Activated T-helper 2 cell treated with anti-CD3 and anti-CD28 coated beads, Interferon-gamma antibody, Interleukin-2, Interleukin-4, amounts not matched to agents 10 μg/mL and 5 μg/mL and 100 μg/mL, durations not matched to agents 14 hours and 24 hours and 36 hours (primary cell): ENCODE measurements at regions not wholly inside any gene's neighbourhood (a gene's known extent, or its start where the extent isn't known, plus 50 kb on each side); places are given as distances from the start of the nearest gene placed in this dataset.

Experiments used
- DNase-seq: peaks from one replicate; pipeline ENCODE4 v3.0.0; 2021; ENCODE audit warnings: low spot score
- H3K27ac Mint-ChIP-seq: one replicate; pipeline ENCODE4 v1.8.0; 2021; ENCODE audit warnings: mixed read lengths
- H3K27me3 Mint-ChIP-seq: one replicate; pipeline ENCODE4 v1.8.0; 2021; ENCODE audit warnings: low read depth, mixed read lengths
- H3K36me3 Mint-ChIP-seq: one replicate; pipeline ENCODE4 v1.8.0; 2021; ENCODE audit warnings: low read depth, mixed read lengths
- H3K4me1 Mint-ChIP-seq: one replicate; pipeline ENCODE4 v1.8.0; 2021; ENCODE audit warnings: low read depth, mixed read lengths
- H3K4me3 Mint-ChIP-seq: one replicate; pipeline ENCODE4 v1.8.0; 2021; ENCODE audit warnings: low read depth, mild to moderate bottlenecking, moderate library complexity, mixed read lengths
- H3K9me3 Mint-ChIP-seq: one replicate; pipeline ENCODE4 v1.8.0; 2021; ENCODE audit warnings: mixed read lengths
- intact Hi-C: fragments of 100-400 bp; cut with micrococcal nuclease; formaldehyde crosslinking; loops from one replicate; pipeline ENCODE4 v1.15.1; 2023

GRCh38 chr5:105392122-105392709 lies 1829.6 kb upstream of the NUDT12 start:
- peaks cover 8% of the 10 kb centered on the region for H3K9me3 Mint-ChIP-seq
- H3K4me1 Mint-ChIP-seq: no peaks in the 10 kb centered on the region
- no peaks in the 10 kb centered on the region for H3K36me3 Mint-ChIP-seq
- DNase-seq: no peak
- H3K27ac Mint-ChIP-seq: no peak overlapping the region
- H3K4me3 Mint-ChIP-seq: no peak overlapping the region
- H3K27me3 Mint-ChIP-seq: no peaks in the 10 kb centered on the region
- intact Hi-C loops: no loop called here

GRCh38 chr5:105380126-105380525 lies 1817.5 kb upstream of the NUDT12 start:
- DNase-seq: no peak
- Mint-ChIP-seq H3K27ac (no peak overlapping the region), H3K4me1 (no peaks in the 10 kb centered on the region), H3K4me3 (no peak overlapping the region), H3K36me3 (no peaks in the 10 kb centered on the region), H3K27me3 (no peaks in the 10 kb centered on the region), H3K9me3 (peaks cover 39% of the 10 kb centered on the region)
- intact Hi-C loops: no loop called here

GRCh38 chr5:105371169-105371568 lies 1808.6 kb upstream of the NUDT12 start:
- Mint-ChIP-seq H3K36me3 (no peaks in the 10 kb centered on the region), H3K27me3 (no peaks in the 10 kb centered on the region), H3K4me3 (no peak overlapping the region), H3K27ac (no peak overlapping the region), H3K4me1 (no peaks in the 10 kb centered on the region), H3K9me3 (peaks cover 14% of the 10 kb centered on the region)
- intact Hi-C loops: no loop called here
- DNase-seq: no peak

- Mint-ChIP-seq H3K27ac (no peak overlapping the region), H3K36me3 (no peaks in the 10 kb centered on the region), H3K27me3 (no peaks in the 10 kb centered on the region), H3K4me3 (no peak overlapping the region), H3K4me1 (no peaks in the 10 kb centered on the region), H3K9me3 (peaks cover 17% of the 10 kb centered on the region)
- DNase-seq: no peak
- intact Hi-C loops: no loop called here
Measured at GRCh38 chr5:105350486-105351140, 1788.0 kb upstream of the NUDT12 start.

- DNase-seq: no peak
- H3K36me3 Mint-ChIP-seq: no peaks in the 10 kb centered on the region
- peaks cover 24% of the 10 kb centered on the region for H3K9me3 Mint-ChIP-seq
- no peaks in the 10 kb centered on the region for H3K27me3 Mint-ChIP-seq
- H3K4me3 Mint-ChIP-seq: no peak overlapping the region
- intact Hi-C loops: no loop called here
- H3K4me1 Mint-ChIP-seq: no peaks in the 10 kb centered on the region
- no peak overlapping the region for H3K27ac Mint-ChIP-seq
Measured at GRCh38 chr5:105331558-105331957, 1769.0 kb upstream of the NUDT12 start.

GRCh38 chr5:105330185-105330584 lies 1767.6 kb upstream of the NUDT12 start:
- Mint-ChIP-seq H3K27me3 (no peaks in the 10 kb centered on the region), H3K27ac (no peak overlapping the region), H3K4me1 (no peaks in the 10 kb centered on the region), H3K36me3 (no peaks in the 10 kb centered on the region), H3K4me3 (no peak overlapping the region), H3K9me3 (peaks cover 21% of the 10 kb centered on the region)
- no peak for DNase-seq
- intact Hi-C loops: no loop called here

- Mint-ChIP-seq H3K27me3 (no peaks in the 10 kb centered on the region), H3K4me3 (no peak overlapping the region), H3K4me1 (no peaks in the 10 kb centered on the region), H3K27ac (no peak overlapping the region), H3K36me3 (no peaks in the 10 kb centered on the region), H3K9me3 (peaks cover 22% of the 10 kb centered on the region)
- DNase-seq: no peak
- intact Hi-C loops: no loop called here
Measured at GRCh38 chr5:105304859-105305258, 1742.3 kb upstream of the NUDT12 start.

GRCh38 chr5:105288946-105289345 lies 1726.4 kb upstream of the NUDT12 start:
- Mint-ChIP-seq H3K4me3 (no peak overlapping the region), H3K4me1 (no peaks in the 10 kb centered on the region), H3K9me3 (peaks cover 24% of the 10 kb centered on the region), H3K27me3 (no peaks in the 10 kb centered on the region), H3K36me3 (no peaks in the 10 kb centered on the region), H3K27ac (no peak overlapping the region)
- intact Hi-C loops: no loop called here
- no peak for DNase-seq

GRCh38 chr5:105283134-105283533 lies 1720.5 kb upstream of the NUDT12 start:
- DNase-seq: no peak
- H3K27me3 Mint-ChIP-seq: no peaks in the 10 kb centered on the region
- H3K4me1 Mint-ChIP-seq: no peaks in the 10 kb centered on the region
- no peak overlapping the region for H3K27ac Mint-ChIP-seq
- peaks cover 18% of the 10 kb centered on the region for H3K9me3 Mint-ChIP-seq
- H3K36me3 Mint-ChIP-seq: no peaks in the 10 kb centered on the region
- no peak overlapping the region for H3K4me3 Mint-ChIP-seq
- intact Hi-C loops: no loop called here

- Mint-ChIP-seq H3K27ac (no peak overlapping the region), H3K4me3 (no peak overlapping the region), H3K27me3 (no peaks in the 10 kb centered on the region), H3K36me3 (no peaks in the 10 kb centered on the region), H3K4me1 (no peaks in the 10 kb centered on the region), H3K9me3 (peaks cover 25% of the 10 kb centered on the region)
- intact Hi-C loops: no loop called here
- DNase-seq: no peak
Measured at GRCh38 chr5:105274079-105274478, 1711.5 kb upstream of the NUDT12 start.

- Mint-ChIP-seq H3K27ac (no peak overlapping the region), H3K9me3 (peaks cover 47% of the 10 kb centered on the region), H3K36me3 (no peaks in the 10 kb centered on the region), H3K4me1 (no peaks in the 10 kb centered on the region), H3K27me3 (no peaks in the 10 kb centered on the region), H3K4me3 (no peak overlapping the region)
- intact Hi-C loops: no loop called here
- DNase-seq: no peak
Measured at GRCh38 chr5:105263515-105263914, 1700.9 kb upstream of the NUDT12 start.

GRCh38 chr5:105259581-105260217 lies 1697.1 kb upstream of the NUDT12 start:
- intact Hi-C loops: no loop called here

GRCh38 chr5:105238561-105238960 lies 1676.0 kb upstream of the NUDT12 start:
- intact Hi-C loops: no loop called here
- no peaks in the 10 kb centered on the region for H3K36me3 Mint-ChIP-seq
- H3K9me3 Mint-ChIP-seq: peaks cover 9% of the 10 kb centered on the region
- no peak for DNase-seq
- no peaks in the 10 kb centered on the region for H3K4me1 Mint-ChIP-seq
- H3K27ac Mint-ChIP-seq: no peak overlapping the region
- H3K4me3 Mint-ChIP-seq: no peak overlapping the region
- no peaks in the 10 kb centered on the region for H3K27me3 Mint-ChIP-seq

More at GRCh38 chr5:105259581-105260217, 1697.1 kb upstream of the NUDT12 start:
- Mint-ChIP-seq H3K27ac (no peak overlapping the region), H3K36me3 (no peaks in the 10 kb centered on the region), H3K27me3 (no peaks in the 10 kb centered on the region), H3K4me1 (no peaks in the 10 kb centered on the region), H3K9me3 (peaks cover 39% of the 10 kb centered on the region), H3K4me3 (no peak overlapping the region)
- no peak for DNase-seq
